Activated CD8-positive, alpha-beta memory T cell treated with anti-CD3 and anti-CD28 coated beads, Interleukin-2, amount 50 U/mL, for 24 hours (primary cell): ENCODE measurements at regions not wholly inside any gene's neighbourhood (a gene's known extent, or its start where the extent isn't known, plus 50 kb on each side); places are given as distances from the start of the nearest gene placed in this dataset.

Experiments used
- DNase-seq: peaks from one replicate; pipeline ENCODE4 v3.0.0-alpha.2; 2020; ENCODE audit errors: extremely low read depth

DNA sequence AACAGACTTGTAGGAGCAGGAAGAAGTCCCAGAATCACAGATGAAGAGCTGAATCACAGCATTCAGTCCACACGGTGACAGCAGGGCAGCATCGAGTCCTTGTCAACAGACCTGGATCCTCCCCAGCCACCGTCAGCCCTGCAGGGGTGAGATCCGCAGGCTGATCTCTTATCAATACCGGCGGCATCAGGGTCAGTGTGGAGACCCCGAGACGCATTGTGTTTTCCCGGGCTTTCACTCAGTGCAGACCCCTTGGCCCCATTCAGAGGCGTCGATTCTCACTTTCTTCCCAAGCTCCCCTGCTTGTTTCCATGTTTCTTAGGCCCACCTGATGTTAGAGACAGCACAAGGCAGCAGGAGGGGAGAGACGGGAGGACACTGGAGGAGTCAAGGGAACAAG is 609.6 kb downstream of the PTPRU start:
- DNase-seq = no peak

DNA sequence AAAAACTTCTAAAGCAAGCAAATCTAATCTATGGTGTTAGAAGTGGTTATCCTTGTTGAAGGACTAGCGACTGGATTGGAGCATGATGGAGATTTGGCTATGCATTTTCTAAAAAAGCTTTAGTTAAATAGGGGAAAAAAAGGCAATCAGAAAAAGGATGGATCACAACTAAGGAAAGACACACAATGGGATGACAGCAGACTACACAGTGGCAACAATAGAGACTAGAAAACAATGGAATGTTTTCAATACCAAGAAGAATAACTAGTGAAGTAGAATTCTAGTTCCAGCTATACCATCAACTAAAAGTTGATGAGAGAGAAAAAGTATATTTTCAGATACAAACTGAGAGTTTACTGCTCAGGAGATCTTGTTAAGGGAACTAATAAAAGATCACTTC is 605.8 kb downstream of the PTPRU start:
- no peak for DNase-seq

DNA sequence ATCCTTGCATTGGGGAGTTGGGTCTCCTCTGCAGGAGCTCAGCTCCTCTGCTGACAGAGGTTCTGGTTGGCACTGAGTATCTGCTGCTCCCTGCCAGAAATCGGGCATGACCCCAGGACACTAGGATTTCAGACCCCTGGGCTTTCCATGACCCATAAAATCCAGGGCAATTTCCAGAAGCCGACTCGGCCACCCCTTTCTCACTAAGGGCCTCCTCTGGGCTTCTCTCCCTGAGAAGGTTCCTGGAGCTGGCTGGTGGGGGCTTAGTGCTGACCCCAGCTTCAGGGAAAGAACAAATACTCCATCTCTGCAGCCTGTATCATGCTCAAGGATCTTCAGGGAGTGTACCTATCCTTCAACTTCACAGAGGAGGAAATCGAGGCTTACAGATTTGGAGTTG is 603.4 kb downstream of the PTPRU start:
- DNase-seq = no peak

DNA sequence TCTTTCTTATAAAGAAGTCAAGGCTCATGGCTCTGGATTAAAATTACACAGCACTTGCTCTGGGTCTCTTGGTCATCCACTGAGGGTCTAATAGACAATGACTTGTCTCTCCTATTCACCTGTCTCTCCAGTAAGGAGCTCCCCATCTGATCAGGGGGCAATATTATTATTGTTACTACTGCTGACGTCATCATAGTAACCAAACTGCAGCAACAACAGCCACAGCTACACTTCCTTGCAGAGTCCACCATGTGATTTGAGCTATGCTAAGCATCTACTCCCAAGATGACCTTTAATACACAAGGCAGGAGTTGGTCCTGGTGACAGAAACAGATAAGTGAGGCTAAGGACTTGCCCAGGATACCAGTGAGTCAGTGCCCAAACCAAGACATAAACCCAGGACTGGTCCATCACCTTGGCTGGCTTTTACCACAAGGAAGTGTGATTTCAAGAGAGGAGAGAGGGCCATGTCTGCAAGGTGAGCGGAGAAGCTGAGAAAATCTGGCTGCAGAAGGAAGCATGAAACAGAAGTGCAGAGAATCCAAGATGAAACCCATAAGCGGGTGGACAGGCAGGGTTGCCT is 602.5 kb downstream of the PTPRU start:
- DNase-seq = no peak

DNA sequence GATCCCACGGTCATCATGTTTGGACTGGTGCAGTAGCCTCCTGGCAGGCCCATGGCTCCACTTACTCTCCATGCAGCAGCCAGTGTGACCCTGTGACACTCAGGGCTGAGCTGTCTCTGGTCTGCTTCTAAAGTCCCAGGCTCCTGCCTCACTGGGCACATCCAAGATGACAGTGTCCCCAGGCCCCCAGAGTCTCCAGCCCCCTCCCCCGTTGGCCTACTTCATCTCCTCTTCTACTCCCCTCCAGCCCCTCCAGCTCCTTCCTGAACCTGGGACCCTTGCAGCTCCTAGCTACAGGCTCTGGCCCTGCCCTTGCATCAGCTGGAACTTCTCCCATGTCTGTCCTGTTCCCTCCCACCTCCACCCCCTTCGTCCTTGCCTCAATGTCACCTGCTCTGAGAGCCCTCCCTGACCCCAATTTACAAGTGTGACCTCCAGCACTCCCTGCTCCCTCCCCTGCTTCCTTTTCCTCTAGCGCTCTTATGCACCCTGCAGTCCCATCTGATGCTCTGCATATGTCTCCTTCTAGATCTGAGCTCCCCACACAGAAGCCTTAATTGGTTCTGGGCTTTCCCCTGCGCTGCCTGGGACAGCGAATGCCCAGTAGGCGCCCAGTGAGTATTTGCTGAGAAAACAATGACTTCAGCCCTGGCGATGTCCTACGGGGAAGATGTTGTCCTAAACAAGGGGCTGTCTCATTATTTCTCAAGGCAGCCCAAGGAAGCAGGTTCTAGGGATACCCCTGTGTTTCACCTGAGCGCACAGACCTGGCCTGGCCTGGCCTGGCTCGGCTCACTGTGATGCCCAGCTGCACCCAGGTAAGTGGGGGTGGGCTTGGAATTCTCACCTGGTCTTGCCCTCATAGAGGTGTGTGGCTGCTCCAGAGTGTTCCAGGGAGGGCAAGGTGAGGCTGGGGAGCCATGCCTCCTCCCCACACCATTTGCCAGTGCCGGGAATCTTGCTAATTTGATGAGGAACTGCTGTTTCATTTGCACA is 600.6 kb downstream of the PTPRU start:
- no peak for DNase-seq

DNA sequence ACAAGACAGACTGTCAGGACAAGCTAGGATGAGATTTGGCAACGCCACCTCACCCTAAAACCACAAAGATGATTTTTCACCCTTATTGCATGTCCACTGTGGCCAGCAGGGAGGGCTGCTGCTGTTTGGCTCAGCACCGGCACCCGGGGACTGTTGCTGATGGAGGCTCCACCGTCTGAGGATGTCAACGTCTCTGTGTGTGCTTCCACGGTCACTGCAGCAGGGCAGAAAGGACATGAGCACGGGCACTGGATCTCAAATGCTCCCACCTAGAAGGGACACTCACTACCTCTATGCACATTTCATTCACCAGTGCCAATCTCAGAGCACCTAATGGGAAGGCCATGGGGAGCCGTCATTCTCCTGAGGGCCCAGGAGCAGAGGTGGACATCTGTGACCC is 599.6 kb downstream of the PTPRU start:
- DNase-seq = no peak

DNA sequence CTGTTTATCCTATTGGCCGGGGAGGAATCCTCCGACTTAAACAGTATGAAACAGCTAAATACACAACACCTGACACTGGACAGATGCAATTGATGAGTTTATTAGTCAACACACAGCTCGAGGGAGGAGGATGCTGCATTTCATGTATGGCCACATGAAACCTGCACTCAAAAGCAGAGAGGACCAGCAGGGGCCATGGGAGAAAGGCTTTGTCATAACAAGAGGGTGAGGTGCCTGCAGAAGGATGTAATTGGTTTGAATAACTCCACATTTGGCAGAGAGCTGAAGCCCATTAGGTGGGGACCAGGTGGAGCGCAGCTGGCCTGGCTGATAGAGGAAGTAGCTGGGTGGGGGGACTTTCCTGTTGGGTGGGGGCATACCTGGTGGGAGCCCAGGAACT is 599.1 kb downstream of the PTPRU start:
- DNase-seq = no peak

DNA sequence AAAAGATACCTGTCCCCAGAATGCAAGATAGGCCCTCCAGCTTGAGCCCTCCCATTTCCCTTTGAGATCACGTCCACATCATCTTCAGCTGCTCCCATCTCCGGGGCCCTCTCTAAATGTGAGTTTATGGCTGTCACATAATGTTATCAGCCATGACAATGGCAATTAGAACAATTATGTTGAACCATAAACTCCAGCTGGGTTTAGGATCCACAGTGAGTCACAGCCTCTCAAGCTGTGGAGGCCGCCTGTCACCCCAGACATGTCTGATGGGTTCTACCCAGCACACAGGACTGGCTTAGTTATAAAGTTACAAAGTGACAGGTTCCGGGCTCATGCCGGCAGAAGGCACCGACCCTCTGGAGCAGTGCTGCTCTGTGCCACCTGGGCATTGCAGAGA is 597.3 kb downstream of the PTPRU start:
- no peak for DNase-seq

DNA sequence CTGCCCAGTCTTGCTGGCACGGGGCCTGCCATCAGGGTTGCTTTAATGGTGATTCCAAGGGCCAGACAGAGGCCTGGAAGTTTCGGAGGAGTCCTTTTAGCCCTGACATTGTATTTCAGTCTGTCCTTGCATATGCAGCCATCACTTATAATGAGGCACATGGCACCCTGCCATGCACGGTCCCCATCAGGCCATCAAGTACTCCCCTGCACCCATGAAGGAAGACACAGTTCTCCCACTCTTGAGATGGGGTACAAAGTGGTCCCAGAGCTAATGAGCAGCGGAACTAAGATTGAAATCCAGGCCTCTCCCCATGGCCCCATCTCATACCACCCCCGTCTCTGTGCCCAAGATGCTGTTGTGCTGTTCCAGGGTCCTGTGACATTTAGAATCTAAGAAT is 596.6 kb downstream of the PTPRU start:
- no peak for DNase-seq

DNA sequence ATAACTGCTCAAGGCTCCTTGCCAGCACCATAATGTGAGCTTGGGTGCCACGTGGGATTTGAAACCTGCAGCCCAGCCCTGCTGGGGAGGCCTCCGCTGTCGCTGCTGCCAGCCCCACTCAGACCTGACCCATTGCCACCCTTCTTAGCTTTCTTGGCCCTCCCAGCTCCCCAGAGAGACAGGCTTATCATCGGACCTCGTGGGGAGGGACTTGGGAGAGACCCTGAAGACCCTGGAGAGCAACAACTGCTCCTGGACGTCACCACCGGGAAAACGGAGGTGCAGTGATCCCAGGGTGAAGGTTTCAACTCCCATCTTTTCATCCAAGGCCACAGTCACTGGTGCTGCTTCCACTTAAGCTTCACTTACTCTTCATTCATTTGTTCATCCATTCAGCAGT is 596.1 kb downstream of the PTPRU start:
- DNase-seq = no peak

DNA sequence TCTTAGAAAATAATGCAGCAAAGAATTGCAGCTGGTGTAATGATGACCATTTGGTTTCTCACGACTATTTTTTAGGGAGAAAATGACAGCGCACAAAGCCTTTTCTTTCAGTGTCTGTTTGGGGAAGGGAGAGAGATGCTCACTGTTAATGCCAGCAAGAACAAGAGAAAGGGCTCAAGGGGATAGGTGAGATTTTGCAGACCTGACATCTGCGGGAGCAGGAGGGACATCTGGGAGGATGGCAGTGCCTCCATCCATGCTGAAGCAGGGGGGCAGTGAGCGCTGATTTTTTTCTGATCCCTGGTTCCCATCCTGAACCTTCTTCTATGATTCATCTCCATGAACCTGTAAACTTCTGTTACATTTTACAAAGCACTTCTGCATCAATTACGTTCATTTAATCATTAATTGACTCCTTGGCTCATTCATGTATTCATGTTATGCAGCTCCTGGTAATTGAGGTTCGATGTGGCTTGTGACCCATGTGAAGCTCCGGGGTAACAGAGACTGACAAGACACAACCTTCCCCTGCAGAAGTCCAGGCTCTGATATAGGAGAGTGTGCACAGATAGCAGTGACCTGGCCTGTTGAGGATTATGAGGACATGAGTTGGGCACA is 595.3 kb downstream of the PTPRU start:
- DNase-seq = no peak

DNA sequence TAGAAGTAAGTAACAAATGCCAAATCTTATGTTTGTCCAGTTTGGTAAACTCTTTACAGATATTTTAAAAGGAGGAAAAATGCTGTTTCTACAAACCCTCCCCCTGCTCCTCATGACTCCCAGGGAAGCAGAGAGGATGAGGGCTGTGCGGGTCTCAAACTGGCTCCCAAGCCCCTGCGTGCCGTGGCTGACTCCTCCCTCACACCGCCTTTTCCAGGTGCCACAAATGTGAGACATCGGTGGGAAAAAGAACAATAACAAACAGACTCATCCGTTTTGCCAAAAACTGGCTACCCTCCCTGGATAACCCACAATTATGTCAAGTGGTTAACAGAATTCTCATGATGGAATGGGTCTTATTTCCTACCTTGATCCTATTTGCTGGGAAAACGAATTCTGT is 594.6 kb downstream of the PTPRU start:
- no peak for DNase-seq

DNA sequence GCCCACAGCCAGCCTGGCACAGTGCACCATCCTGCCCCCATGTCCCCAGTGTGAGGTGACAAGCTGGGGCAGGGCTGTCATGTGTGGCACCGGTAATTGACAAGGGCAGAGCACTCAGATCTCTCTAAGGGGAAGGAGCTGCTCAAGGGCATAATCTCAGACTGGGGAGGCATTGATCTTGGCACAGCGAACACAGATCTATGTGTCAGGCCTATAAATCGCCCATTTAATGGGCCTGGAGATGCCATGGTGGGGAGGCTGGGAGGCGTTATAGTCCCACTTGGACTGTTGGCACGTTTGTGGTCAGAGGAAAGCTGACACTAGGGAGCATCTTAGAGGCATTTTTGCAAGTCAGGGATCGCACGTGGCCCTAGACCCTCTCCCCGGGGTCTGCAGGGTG is 594.1 kb downstream of the PTPRU start:
- DNase-seq = no peak

DNA sequence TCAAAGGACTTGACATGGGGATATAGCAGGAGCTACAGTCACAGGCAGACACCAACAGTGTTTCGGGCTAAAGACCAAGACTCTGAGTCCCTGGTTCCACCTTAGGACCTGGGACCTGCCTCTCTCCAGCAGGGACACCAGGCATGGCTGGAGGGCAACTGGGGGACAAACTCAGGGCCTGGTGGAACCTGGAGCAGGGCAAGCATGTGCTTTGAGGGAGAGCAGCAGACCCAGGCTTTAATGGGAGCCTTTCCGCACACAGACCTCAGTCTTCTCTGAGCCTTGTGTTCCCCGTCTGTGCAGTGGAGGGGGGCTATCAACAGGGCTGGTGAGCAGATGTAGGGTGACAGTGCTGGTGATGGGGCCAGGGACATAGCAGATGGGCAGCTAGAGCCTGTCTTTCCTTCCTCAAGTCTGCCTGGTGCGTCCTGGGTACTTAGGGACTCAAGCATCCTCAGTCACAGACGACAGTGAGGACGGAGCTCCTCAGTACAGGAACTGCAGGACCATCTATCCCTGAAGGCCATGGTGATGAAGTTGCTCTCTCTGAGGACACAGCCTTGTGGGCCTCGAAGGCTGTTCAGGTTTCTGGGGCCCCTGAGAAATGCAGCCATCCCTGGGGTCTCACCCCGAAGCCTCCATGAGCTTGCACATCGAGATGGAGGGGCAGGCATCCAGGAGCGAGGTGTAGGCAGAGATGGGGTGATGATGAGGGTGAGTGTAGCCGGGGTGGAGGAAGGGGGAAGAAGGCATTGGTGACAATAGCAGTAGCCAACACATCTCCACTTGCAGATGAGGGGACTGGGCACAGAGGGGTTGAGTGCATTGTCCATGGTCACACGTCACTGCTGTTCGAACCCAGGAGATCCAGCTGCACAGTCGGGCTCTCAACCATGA is 593.4 kb downstream of the PTPRU start:
- no peak for DNase-seq

DNA sequence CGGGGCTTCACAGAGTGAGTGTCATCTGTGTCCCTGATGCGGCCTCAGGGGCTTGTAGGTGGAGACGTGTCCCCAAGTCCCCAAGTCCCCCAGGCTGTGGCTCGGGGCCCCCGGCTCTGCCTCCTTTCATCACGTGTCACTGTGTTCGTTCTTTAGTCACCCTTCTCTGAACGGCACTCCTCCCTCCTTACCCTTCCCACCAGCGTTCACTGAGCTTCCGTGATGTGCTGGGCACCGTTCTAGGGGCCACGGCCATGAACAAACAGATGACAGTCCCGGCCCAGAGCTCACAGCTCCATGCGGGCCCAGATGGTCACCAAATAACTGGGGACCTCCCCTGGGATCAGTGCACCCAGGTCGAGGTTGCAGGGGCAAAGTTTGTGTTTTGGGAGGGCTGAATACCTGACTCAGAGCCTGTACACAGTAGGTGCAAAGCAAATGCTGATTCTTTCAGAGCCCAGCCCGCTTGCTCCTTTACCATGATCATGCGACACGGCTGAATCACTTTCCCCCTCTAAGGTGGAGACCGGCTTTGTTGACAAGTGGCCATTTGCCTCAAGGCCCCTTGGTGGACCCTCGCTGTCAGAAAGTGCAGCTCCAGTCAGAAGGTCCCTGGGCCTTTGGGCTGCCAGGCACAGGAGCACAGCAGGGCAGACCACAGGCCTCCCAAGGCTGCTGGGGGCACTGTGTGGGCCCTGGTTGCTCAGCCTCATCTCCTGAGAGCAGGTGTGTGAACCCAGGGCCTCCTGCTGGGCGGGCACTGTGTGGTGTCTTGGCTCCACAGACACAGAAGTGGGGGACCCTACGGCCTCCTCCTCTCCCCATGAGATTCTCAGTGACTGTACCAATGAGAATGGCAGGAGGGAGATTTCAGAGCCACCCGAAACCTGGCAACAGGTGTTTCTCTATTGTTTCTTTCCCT is 592.5 kb downstream of the PTPRU start:
- no peak for DNase-seq

DNA sequence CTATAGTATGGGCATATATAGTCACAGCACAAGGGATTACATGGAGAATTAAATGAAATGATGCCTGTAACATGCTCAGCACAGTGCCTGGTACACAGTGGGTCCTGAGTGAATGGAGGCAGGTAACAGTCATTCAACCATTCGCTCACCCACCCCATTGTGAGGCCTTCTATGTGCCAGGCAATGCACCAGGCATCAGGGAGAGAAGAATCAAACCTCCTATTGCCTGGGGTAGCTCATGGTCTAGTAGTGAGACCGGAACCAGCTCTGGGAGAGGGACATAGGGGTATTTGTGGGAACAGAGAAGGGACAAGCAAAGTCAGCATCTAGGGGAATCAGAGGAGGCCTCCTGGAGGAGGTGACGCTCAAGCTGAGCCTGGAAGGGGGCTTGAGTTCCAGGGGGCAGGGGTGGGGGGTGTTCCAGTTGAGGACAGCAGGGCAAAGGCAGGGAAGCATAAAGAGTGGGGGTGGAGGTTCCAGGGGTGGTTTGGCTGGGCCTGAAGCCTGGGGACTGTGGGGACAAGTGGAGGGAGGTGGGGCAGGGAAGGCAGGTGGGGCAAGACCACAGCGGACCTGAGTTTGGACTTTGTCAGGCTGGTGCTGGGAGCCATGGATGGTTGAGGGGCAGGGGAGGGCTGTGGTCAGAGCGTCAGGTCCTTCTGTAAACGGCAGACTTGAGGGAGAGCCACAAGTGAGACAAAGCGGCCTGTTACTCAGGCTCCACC is 591.6 kb downstream of the PTPRU start:
- DNase-seq = no peak

DNA sequence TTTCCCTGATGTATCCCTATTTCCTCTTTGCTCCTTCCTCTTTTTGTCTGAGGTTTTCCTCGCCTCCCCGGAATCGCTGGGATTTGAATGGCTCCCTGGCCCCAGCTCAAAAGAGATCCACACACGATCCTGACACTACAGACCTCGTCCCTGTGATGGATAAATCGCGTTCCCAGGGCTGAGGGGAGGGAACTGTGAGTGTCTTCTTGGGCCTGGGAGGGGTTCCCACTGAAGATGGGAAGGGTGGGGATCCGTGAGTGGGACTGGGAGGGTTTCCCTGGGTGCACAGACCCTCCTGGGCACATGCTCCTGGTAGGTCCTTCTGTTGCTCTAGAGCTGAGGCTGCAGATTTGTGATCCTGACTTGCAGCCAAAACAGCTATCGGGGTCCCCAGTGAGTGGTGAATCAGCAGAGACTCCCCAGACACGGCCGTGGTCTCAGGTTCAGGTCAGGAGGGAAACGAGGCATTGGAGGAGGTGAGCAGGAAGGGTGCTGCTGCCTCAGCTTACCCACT is 591.0 kb downstream of the PTPRU start:
- no peak for DNase-seq

DNA sequence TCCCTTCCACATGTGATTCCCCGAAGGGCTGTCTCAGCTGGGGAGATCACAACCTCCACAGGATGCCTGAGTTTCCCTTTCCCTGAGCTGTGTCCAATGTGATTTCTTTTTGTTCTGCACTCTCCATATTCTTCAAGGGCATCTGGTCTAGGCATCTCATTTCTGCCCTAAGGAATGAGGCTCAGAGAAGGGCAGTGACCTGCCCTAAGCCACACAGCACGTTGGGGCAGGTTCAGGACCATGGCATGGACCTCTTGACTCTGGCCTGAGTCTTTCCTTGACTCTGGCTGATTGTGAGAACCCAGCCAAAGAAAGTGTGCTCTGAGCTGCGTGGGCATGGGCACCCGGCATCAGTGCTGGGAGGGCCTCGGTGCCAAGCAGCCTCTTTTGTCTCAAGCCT is 590.3 kb downstream of the PTPRU start:
- DNase-seq = no peak

DNA sequence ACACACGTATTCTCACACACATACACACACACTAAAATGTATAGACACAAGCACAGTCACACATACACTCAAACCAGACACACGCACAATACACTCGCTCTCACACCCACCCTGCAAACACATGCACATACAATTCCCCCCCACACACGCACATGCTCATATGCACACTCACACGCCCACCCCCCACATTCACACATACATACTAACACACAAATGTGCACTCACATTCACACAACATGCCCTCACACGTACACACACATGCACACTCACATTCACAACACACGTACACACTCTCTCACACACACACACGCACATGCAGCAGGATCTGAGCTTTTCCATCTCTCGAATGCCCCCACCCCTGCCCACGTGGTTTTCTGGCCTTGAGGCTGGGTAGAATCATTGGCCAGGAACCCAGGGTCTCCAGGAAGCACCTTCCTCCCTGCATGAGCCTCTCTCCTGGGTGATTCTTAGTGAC is 589.7 kb downstream of the PTPRU start:
- DNase-seq = no peak
